IPS DF 19.7 (cell line): ENCODE measurements at regions not wholly inside any gene's neighbourhood (a gene's known extent, or its start where the extent isn't known, plus 50 kb on each side); places are given as distances from the start of the nearest gene placed in this dataset.

Source experiments
- DNase-seq: peaks from one replicate; pipeline ENCODE4 v3.0.0-alpha.2; 2013; ENCODE audit warnings: low read depth, low spot score

GRCh38 chr10:78952686-78953085 is 116.1 kb upstream of the ZMIZ1 start:
- no peak for DNase-seq

- no peak for DNase-seq
Observed at GRCh38 chr10:78953113-78953798, 115.5 kb upstream of the ZMIZ1 start.

GRCh38 chr10:78953799-78954297 is 114.9 kb upstream of the ZMIZ1 start:
- no peak for DNase-seq

GRCh38 chr10:78954689-78955088 is 114.1 kb upstream of the ZMIZ1 start:
- no peak for DNase-seq

- no peak for DNase-seq
Observed at GRCh38 chr10:78955206-78955605, 113.6 kb upstream of the ZMIZ1 start.

- DNase-seq = no peak
Observed at GRCh38 chr10:78956391-78956790, 112.4 kb upstream of the ZMIZ1 start.

- DNase-seq = no peak
Observed at GRCh38 chr10:78957471-78958039, 111.2 kb upstream of the ZMIZ1 start.

- DNase-seq = no peak
Observed at GRCh38 chr10:78959217-78959923, 109.4 kb upstream of the ZMIZ1 start.

GRCh38 chr10:78959924-78960285 is 108.9 kb upstream of the ZMIZ1 start:
- no peak for DNase-seq

GRCh38 chr10:78960316-78960800 is 108.4 kb upstream of the ZMIZ1 start:
- DNase-seq = no peak

- no peak for DNase-seq
Observed at GRCh38 chr10:78961760-78962159, 107.0 kb upstream of the ZMIZ1 start.

- no peak for DNase-seq
Observed at GRCh38 chr10:78963074-78964034, 105.4 kb upstream of the ZMIZ1 start.

GRCh38 chr10:78964274-78964951 is 104.4 kb upstream of the ZMIZ1 start:
- no peak for DNase-seq

GRCh38 chr10:78964952-78965633 is 103.7 kb upstream of the ZMIZ1 start:
- no peak for DNase-seq

- DNase-seq = no peak
Observed at GRCh38 chr10:78966182-78966787, 102.5 kb upstream of the ZMIZ1 start.

- no peak for DNase-seq
Observed at GRCh38 chr10:78966844-78967488, 101.8 kb upstream of the ZMIZ1 start.

GRCh38 chr10:78968300-78968942 is 100.3 kb upstream of the ZMIZ1 start:
- no peak for DNase-seq

- no peak for DNase-seq
Observed at GRCh38 chr10:78968943-78969342, 99.8 kb upstream of the ZMIZ1 start.

GRCh38 chr10:78969719-78970118 is 99.0 kb upstream of the ZMIZ1 start:
- no peak for DNase-seq
